GM20000 (cell line): ENCODE measurements at regions not wholly inside any gene's neighbourhood (a gene's known extent, or its start where the extent isn't known, plus 50 kb on each side); places are given as distances from the start of the nearest gene placed in this dataset.

ENCODE experiments used
- DNase-seq: peaks from one replicate; pipeline ENCODE4 v3.0.0; 2012; ENCODE audit warnings: low spot score
- TF ChIP-seq, protein P1 (sequence below): IDR thresholded peaks from 2 replicates; pipeline ENCODE4 v1.5.1; 2012; ENCODE audit warnings: mild to moderate bottlenecking, control low read depth; ENCODE audit errors: extremely low read depth, missing control alignments

GRCh38 chr20:57023007-57023406 lies 243.4 kb downstream of the BMP7 start:
- TF ChIP-seq, protein P1, sequence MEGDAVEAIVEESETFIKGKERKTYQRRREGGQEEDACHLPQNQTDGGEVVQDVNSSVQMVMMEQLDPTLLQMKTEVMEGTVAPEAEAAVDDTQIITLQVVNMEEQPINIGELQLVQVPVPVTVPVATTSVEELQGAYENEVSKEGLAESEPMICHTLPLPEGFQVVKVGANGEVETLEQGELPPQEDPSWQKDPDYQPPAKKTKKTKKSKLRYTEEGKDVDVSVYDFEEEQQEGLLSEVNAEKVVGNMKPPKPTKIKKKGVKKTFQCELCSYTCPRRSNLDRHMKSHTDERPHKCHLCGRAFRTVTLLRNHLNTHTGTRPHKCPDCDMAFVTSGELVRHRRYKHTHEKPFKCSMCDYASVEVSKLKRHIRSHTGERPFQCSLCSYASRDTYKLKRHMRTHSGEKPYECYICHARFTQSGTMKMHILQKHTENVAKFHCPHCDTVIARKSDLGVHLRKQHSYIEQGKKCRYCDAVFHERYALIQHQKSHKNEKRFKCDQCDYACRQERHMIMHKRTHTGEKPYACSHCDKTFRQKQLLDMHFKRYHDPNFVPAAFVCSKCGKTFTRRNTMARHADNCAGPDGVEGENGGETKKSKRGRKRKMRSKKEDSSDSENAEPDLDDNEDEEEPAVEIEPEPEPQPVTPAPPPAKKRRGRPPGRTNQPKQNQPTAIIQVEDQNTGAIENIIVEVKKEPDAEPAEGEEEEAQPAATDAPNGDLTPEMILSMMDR = no peak
- no peak for DNase-seq

DNA sequence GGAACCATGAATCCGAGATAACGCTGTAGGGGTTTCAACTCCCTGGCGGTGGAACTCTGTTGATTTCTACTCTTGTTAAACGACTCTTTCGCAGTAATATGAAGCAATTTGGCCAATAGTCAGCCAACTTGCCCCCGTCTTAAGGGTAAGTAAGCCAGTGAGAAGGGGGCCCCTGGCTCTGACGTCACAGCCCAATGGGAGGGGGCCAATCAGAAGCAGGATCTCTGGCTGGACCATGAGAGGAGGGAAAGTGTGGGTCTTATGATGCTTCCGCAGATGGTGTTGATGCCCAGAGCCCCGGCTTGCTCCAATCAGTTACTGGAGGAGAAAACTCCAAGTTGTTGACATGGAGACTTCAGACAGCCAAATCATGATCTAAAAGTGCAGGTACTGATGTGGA lies 242.4 kb downstream of the BMP7 start:
- no peak for DNase-seq
- TF ChIP-seq, protein P1 = no peak

DNA sequence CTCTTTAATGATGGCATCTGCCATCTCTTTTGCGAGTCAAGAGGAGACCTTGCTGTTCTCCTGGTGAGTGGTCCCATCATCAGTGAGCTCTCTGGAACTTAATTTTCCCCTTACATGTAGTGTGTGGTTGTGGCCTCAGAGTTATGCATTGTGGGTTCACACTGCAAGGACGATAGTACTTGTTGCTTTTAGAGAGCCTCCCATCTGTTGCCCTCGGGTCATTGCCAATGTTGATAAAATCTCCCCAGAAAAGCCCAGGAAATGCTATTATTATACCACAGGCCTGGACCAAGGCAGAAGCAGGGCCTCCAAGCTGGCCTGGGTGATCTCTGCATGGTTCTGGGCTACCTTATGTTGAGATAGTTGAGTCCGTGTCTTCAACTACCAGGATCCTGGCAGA lies 241.6 kb downstream of the BMP7 start:
- no peak for DNase-seq

GRCh38 chr20:57025261-57025660 lies 241.2 kb downstream of the BMP7 start:
- no peak for DNase-seq
- TF ChIP-seq, protein P1 = no peak

More for the DNA sequence above, 241.6 kb downstream of the BMP7 start:
- TF ChIP-seq, protein P1 = no peak

DNA sequence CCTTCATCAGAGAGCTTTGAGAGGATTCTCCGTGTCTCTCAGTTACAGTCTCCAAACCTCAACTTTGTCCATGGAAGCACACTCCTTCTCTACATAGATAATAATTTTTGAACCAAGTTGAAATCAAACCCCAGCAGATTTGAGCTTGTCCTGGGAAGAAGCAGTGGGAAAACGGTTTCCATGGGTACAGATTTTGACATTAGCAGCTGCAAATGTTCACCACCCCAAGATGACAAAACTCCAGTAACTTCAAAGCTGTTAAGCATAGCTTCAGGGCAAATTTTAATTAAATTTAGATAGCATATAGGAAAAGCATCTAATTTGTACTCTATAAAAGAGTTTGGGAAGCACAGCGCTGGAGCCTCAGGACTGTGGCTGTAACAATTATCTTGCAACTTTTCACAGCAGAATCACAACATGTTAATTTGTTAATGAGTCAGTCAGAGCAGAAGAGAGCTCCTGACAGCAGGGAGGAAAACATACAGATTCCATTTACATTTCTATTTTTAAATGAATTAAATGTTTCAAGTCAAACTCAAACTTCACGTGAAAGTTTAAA lies 240.7 kb downstream of the BMP7 start:
- TF ChIP-seq, protein P1 = no peak
- no peak for DNase-seq

GRCh38 chr20:57027777-57028176 lies 238.7 kb downstream of the BMP7 start:
- no peak for DNase-seq
- TF ChIP-seq, protein P1 = no peak

DNA sequence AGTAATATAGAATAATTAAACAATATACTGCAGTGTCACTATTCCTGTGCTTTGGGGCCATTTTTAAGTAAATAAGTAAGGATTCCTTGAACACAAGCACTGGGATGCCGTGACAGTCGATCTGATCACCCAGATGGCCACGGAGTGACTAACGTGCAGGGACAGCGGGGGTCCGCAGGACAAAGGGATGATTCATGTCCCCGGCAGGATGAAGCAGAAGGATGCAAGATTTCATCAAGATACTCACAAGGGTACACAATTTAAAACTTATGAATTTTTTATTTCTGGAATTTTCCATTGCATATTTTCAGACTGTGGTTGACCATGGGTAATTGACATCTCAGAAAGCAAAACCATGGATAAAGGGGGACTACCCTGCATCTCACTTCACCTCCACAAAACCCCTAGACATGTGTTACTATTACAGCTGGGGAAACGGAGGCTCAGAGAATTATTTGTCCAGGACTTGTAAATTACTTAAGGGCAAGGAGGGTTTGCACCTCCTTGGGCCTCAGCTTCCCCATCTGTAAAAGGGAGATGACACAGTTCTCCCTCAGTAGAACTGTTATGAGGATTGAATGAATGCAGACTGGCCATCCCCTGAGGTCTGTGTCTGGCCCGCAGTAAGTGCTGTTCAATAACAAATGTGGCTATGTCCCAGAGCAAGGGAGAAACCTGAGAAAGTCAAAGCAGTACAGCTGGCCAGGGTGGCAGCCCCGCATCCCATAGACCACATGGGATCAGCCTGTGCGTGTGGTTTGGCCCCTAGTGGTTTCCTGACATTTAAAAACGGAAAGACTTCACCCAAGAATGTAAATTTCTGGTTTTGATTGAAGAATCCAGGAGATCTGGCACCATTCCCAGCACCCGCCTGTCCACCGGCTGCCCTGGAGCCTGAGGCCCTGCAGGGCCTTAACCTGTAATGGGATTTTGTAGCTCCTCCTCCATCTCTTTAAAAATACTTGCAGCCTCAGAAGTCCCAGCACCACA lies 235.5 kb downstream of the BMP7 start:
- TF ChIP-seq, protein P1 = no peak
- no peak for DNase-seq
